Mesothelial cell of epicardium (in vitro differentiated cells): ENCODE measurements at regions not wholly inside any gene's neighbourhood (a gene's known extent, or its start where the extent isn't known, plus 50 kb on each side); places are given as distances from the start of the nearest gene placed in this dataset.

ENCODE experiments used
- DNase-seq, 2 experiments: peaks; one replicate each; pipeline ENCODE4 v3.0.0; 2021; ENCODE audit warnings: low spot score in 2 of 2; ENCODE audit not compliant: unreplicated experiment in 2 of 2
- H3K27ac Mint-ChIP-seq: 2 replicates; pipeline ENCODE4 v1.8.0; 2021; ENCODE audit warnings: mixed read lengths
- H3K27me3 Mint-ChIP-seq: 2 replicates; pipeline ENCODE4 v1.8.0; 2021; ENCODE audit warnings: low read depth, mixed read lengths
- H3K36me3 Mint-ChIP-seq: 2 replicates; pipeline ENCODE4 v1.8.0; 2021; ENCODE audit warnings: mixed read lengths
- H3K4me1 Mint-ChIP-seq: 2 replicates; pipeline ENCODE4 v1.8.0; 2021; ENCODE audit warnings: mixed read lengths
- H3K4me3 Mint-ChIP-seq: 2 replicates; pipeline ENCODE4 v1.8.0; 2021; ENCODE audit warnings: mild to moderate bottlenecking, moderate library complexity, mixed read lengths
- H3K9me3 Mint-ChIP-seq: 2 replicates; pipeline ENCODE4 v1.8.0; 2021; ENCODE audit warnings: mixed read lengths
- CTCF ChIP-seq: fragments of 200-600 bp; sonication (generic); IDR thresholded peaks from one replicate; pipeline ENCODE4 v1.5.0; 2021; ENCODE audit warnings: antibody characterized with exemption; ENCODE audit not compliant: unreplicated experiment

DNA sequence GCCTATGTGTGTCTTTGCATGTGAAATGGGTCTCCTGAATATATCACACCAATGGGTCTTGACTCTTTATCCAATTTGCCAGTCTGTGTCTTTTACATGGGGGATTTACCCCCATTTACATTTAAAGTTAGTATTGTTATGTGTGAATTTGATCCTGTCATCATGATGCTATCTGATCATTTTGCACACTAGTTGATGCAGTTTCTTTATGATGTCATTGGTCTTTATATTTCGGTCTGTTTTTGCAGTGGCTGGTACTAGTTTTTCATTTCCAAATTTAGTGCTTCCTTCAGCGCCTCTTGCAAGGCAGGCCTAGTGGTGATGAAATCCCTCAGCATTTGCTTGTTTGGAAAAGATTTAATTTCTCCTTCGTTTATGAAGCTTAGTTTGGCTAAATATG, 555.2 kb upstream of the BTBD3 start:
- Mint-ChIP-seq H3K27me3 (no peaks in the 10 kb centered on the region), H3K27ac (no peak overlapping the region), H3K4me1 (no peaks in the 10 kb centered on the region), H3K36me3 (no peaks in the 10 kb centered on the region), H3K9me3 (peaks cover 27% of the 10 kb centered on the region), H3K4me3 (no peak overlapping the region)
- no peak for TF ChIP-seq CTCF
- no peak for DNase-seq

DNA sequence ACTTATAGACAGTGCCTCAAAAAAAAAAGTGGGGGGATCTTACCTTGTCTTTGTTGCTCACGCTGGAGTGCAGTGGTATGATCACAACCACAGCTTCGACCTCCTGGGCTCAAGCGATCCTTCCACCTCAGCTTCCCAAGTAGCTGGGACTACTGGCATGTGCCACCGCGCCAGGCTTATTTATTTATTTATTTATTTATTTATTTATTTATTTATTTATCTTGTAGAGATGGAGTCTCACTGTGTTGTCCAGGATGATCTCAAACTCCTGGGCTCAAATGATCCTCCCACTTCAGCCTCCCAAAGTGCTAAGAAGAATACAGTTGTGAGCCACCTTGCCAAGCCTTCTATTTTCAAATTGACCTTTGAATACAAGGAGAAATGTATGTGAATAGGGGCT, 553.0 kb upstream of the BTBD3 start:
- peaks cover 15% of the 10 kb centered on the region for H3K9me3 Mint-ChIP-seq
- H3K27ac Mint-ChIP-seq, result no peak overlapping the region
- no peak for TF ChIP-seq CTCF
- no peak for DNase-seq
- no peak overlapping the region for H3K4me3 Mint-ChIP-seq
- no peaks in the 10 kb centered on the region for H3K4me1 Mint-ChIP-seq
- no peaks in the 10 kb centered on the region for H3K36me3 Mint-ChIP-seq
- H3K27me3 Mint-ChIP-seq, result peaks cover 3% of the 10 kb centered on the region

DNA sequence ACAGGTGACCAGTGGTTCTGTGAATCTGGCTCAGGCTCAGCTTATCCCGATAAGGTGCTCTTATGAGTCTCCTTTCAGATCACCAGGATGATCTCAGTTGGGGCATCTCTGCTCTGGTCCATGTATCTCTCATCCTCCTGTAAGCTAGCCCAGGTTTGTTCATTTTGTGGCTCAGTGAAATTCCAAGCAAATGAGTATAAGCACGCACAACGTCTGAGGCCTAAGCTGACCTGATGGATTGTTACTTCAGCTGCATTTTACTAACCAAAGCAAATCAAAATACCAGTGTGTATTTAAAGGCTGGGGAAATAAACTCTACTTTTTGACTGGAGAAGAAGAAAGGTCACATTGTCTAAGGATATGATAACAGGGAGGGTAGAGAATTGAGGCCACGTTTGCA, 551.0 kb upstream of the BTBD3 start:
- Mint-ChIP-seq H3K4me3 (no peak overlapping the region), H3K36me3 (no peaks in the 10 kb centered on the region), H3K9me3 (peaks cover 8% of the 10 kb centered on the region), H3K27ac (no peak overlapping the region), H3K27me3 (peaks cover 3% of the 10 kb centered on the region), H3K4me1 (no peaks in the 10 kb centered on the region)
- TF ChIP-seq CTCF, result no peak
- no peak for DNase-seq

GRCh38 chr20:11368499-11368898, 549.2 kb upstream of the BTBD3 start:
- no peak for DNase-seq
- H3K27ac Mint-ChIP-seq, result no peak overlapping the region
- no peak overlapping the region for H3K4me3 Mint-ChIP-seq
- peaks cover 3% of the 10 kb centered on the region for H3K27me3 Mint-ChIP-seq
- peaks cover 16% of the 10 kb centered on the region for H3K4me1 Mint-ChIP-seq
- TF ChIP-seq CTCF, result no peak
- no peaks in the 10 kb centered on the region for H3K9me3 Mint-ChIP-seq
- H3K36me3 Mint-ChIP-seq, result no peaks in the 10 kb centered on the region

GRCh38 chr20:11368965-11369711, 548.6 kb upstream of the BTBD3 start:
- Mint-ChIP-seq H3K27me3 (peaks cover 3% of the 10 kb centered on the region), H3K9me3 (no peaks in the 10 kb centered on the region), H3K36me3 (no peaks in the 10 kb centered on the region), H3K27ac (no peak overlapping the region), H3K4me1 (peaks cover 17% of the 10 kb centered on the region), H3K4me3 (no peak overlapping the region)
- DNase-seq, result no peak
- TF ChIP-seq CTCF, result no peak

DNA sequence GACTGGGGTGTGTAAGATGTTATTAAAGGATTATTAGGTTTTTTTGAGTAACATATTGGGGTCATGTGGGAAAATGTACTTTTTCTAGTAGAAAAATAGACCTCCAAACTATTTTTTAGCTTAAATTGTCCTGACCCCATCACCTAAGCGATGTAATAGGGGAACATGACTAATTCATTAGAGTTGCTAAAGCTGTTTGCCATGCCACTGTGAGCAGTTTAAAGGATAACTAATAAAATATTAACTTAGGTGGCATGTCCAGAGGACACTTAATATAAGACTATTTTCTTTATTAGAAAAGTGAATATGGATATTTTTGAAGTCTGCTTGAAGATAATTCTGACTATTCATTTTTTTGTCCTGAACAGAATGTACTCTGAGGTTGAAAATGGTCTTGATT, 545.9 kb upstream of the BTBD3 start:
- Mint-ChIP-seq H3K9me3 (no peaks in the 10 kb centered on the region), H3K27ac (no peak overlapping the region), H3K4me3 (no peak overlapping the region), H3K36me3 (no peaks in the 10 kb centered on the region), H3K4me1 (peaks cover 31% of the 10 kb centered on the region), H3K27me3 (peaks cover 3% of the 10 kb centered on the region)
- TF ChIP-seq CTCF, result no peak
- DNase-seq, result no peak
